HEK293 (cell line): ENCODE measurements at regions not wholly inside any gene's neighbourhood (a gene's known extent, or its start where the extent isn't known, plus 50 kb on each side); places are given as distances from the start of the nearest gene placed in this dataset.

Source experiments
- PATZ1 ChIP-seq: fragments of 450-650 bp; formaldehyde crosslinking; IDR thresholded peaks from 2 replicates; pipeline ENCODE4 v1.5.1; 2016; ENCODE audit warnings: missing biosample characterization, missing genetic modification characterization
- TF ChIP-seq, protein P1 (sequence below): fragments of 450-650 bp; formaldehyde crosslinking; IDR thresholded peaks from 2 replicates; pipeline ENCODE4 v1.5.1; 2017; ENCODE audit warnings: missing biosample characterization, missing genetic modification characterization

- TF ChIP-seq PATZ1 (tag by site-specific recombination): no peak
- TF ChIP-seq, protein P1, sequence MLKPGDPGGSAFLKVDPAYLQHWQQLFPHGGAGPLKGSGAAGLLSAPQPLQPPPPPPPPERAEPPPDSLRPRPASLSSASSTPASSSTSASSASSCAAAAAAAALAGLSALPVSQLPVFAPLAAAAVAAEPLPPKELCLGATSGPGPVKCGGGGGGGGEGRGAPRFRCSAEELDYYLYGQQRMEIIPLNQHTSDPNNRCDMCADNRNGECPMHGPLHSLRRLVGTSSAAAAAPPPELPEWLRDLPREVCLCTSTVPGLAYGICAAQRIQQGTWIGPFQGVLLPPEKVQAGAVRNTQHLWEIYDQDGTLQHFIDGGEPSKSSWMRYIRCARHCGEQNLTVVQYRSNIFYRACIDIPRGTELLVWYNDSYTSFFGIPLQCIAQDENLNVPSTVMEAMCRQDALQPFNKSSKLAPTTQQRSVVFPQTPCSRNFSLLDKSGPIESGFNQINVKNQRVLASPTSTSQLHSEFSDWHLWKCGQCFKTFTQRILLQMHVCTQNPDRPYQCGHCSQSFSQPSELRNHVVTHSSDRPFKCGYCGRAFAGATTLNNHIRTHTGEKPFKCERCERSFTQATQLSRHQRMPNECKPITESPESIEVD (tag by site-specific recombination): no peak
Measured at GRCh38 chr7:31443457-31443856, 70.4 kb upstream of the ITPRID1 start.
